ENCODE measurements at regions not wholly inside any gene's neighbourhood (a gene's known extent, or its start where the extent isn't known, plus 50 kb on each side); places are given as distances from the start of the nearest gene placed in this dataset.

- no peaks in the 10 kb centered on the region for H4K20me1 ChIP-seq (ENCODE audit: insufficient read depth, low read length)
- H2BK15ac ChIP-seq (ENCODE audit: low read depth, low read length), result no peak overlapping the region
- BruUV-seq (replicated peaks), result no TSS peak
- no peak overlapping the region for H4K91ac ChIP-seq (ENCODE audit: insufficient read depth, low read depth, low read length)
- no peaks in the 10 kb centered on the region for H3K9me1 ChIP-seq (ENCODE audit: insufficient read depth, low read length)
- H3K36me3 ChIP-seq (ENCODE audit: control insufficient read depth, insufficient read depth, low read length), result no peaks in the 10 kb centered on the region
- H3K23ac ChIP-seq (ENCODE audit: low read depth, low read length), result no peak overlapping the region
- H3K4me3 ChIP-seq (ENCODE audit: insufficient read depth, low read depth, low read length), result no peak overlapping the region
- H3K27ac ChIP-seq (ENCODE audit: insufficient read depth, low read length), result no peak overlapping the region
- ChIA-PET POLR2A (ENCODE audit: unreplicated experiment) (no interaction called here), CTCF (no interaction called here)
- no peak overlapping the region for H2BK120ac ChIP-seq (ENCODE audit: low read depth, low read length)
- no peaks in the 10 kb centered on the region for H3K4me1 ChIP-seq (ENCODE audit: control insufficient read depth, insufficient read depth, low read length)
- no peak overlapping the region for H4K8ac ChIP-seq (ENCODE audit: low read depth in 2 of 2, low read length in 2 of 2)
- DNase-seq, result no peak
- no peak overlapping the region for H4K5ac ChIP-seq (ENCODE audit: low read depth, low read length)
- in situ Hi-C loops (cut with MboI; ENCODE audit: low sequenced_read_pairs), result no loop called here
- H3K56ac ChIP-seq (ENCODE audit: extremely low read depth, insufficient read depth, low read length), result no peak overlapping the region
- H2AK5ac ChIP-seq (ENCODE audit: low read depth, low read length), result no peak overlapping the region
- TF ChIP-seq RCOR1 (IDR thresholded peaks at IDR 0.05; ENCODE audit: insufficient replicate concordance, low read length), result no peak
- no peak for TF ChIP-seq MAZ (IDR thresholded peaks at IDR 0.05; ENCODE audit: borderline replicate concordance, low read depth, low read length)
- no peak for TF ChIP-seq ELK1 (IDR thresholded peaks at IDR 0.05; ENCODE audit: borderline replicate concordance, low read depth, low read length)
- TF ChIP-seq MAFK (IDR thresholded peaks at IDR 0.05; ENCODE audit: low read depth, low read length), result no peak
- no peak for TF ChIP-seq NFE2L2 (IDR thresholded peaks at IDR 0.05; ENCODE audit: low read depth, low read length)
- no peak for TF ChIP-seq SMC3 (IDR thresholded peaks at IDR 0.05; ENCODE audit: low read depth, low read length)
- TF ChIP-seq CEBPB (IDR thresholded peaks at IDR 0.05; ENCODE audit: low read depth, low read length), result no peak
- TF ChIP-seq CTCF (conservative IDR thresholded peaks at IDR 0.05; ENCODE audit: low read depth, low read length), result no peak
- TF ChIP-seq RAD21 (IDR thresholded peaks at IDR 0.05; ENCODE audit: low read length), result no peak
- no peak for TF ChIP-seq POLR2A (IDR thresholded peaks at IDR 0.05; ENCODE audit: low read depth, low read length)
- TF ChIP-seq USF2 (IDR thresholded peaks at IDR 0.05; ENCODE audit: low read depth, low read length), result no peak
- no peak for TF ChIP-seq RFX5 (IDR thresholded peaks at IDR 0.05; ENCODE audit: low read depth, low read length)
- H3K4me2 ChIP-seq (ENCODE audit: low read depth, low read length), result no peak overlapping the region
- no peaks in the 10 kb centered on the region for H3K9me3 ChIP-seq (ENCODE audit: control insufficient read depth, insufficient read depth, low read length)
- H3K27me3 ChIP-seq (ENCODE audit: control insufficient read depth, insufficient read depth, low read length), result no peaks in the 10 kb centered on the region
- no peaks in the 10 kb centered on the region for H3K79me1 ChIP-seq (ENCODE audit: low read depth in 1 of 2, low read length in 2 of 2)
- no peak overlapping the region for H3K14ac ChIP-seq (replicated peaks; ENCODE audit: low read depth, low read length)
- no peak overlapping the region for H2AFZ ChIP-seq (replicated peaks; ENCODE audit: low read length, poor library complexity)
- no peak overlapping the region for H2BK5ac ChIP-seq (ENCODE audit: low read depth, low read length, poor library complexity, severe bottlenecking)
- ATAC-seq (ENCODE audit: low read depth), result no peak
- dilution Hi-C loops (cut with HindIII; ENCODE audit: low sequenced_read_pairs, unreplicated experiment), result no loop called here
- no peak overlapping the region for H3K4ac ChIP-seq (ENCODE audit: low read depth, low read length)
- WGBS, 2 experiments (ENCODE audit: extremely low coverage in 2 of 2, insufficient read length in 1 of 2), result no CpG with 5 or more reads among the region's 4 CpGs
- intact Hi-C loops (cut with micrococcal nuclease), result no loop called here
- H2BK20ac ChIP-seq (ENCODE audit: low read depth, low read length), result no peak overlapping the region
- no peak overlapping the region for H3K9ac ChIP-seq (ENCODE audit: low read depth, low read length)
- H3K18ac ChIP-seq (ENCODE audit: low read depth, low read length), result no peak overlapping the region
- no peak overlapping the region for H2AK9ac ChIP-seq (replicated peaks; ENCODE audit: low read depth, low read length, poor library complexity)
Observed at GRCh38 chr20:7137395-7138151, 370.1 kb downstream of the BMP2 start.
